OCI-LY1 (cell line): ENCODE measurements at regions not wholly inside any gene's neighbourhood (a gene's known extent, or its start where the extent isn't known, plus 50 kb on each side); places are given as distances from the start of the nearest gene placed in this dataset.

Experiments
- CTCF ChIP-seq: fragments of 200-600 bp; sonication (generic), shearing (Covaris generic); IDR thresholded peaks from 2 replicates; pipeline ENCODE4 v1.5.1; 2017; ENCODE audit warnings: mild to moderate bottlenecking, antibody characterized with exemption, low read length, moderate library complexity, mixed read lengths
- EZH2 ChIP-seq: fragments of 200-600 bp; sonication (generic), shearing (Covaris generic); IDR thresholded peaks from 2 replicates; pipeline ENCODE4 v1.8.0; 2017; ENCODE audit warnings: borderline replicate concordance, mixed run types, mild to moderate bottlenecking, antibody characterized with exemption, low read length, moderate library complexity, mixed read lengths

GRCh38 chr7:68121056-68121455, 1124.4 kb downstream of the TYW1 start:
- TF ChIP-seq CTCF (no peak), EZH2 (no peak)
